ENCODE measurements at regions not wholly inside any gene's neighbourhood (a gene's known extent, or its start where the extent isn't known, plus 50 kb on each side); places are given as distances from the start of the nearest gene placed in this dataset.
A peak's percentile ranks its signal among the peaks of the same experiment; 100 is the strongest.

DNA sequence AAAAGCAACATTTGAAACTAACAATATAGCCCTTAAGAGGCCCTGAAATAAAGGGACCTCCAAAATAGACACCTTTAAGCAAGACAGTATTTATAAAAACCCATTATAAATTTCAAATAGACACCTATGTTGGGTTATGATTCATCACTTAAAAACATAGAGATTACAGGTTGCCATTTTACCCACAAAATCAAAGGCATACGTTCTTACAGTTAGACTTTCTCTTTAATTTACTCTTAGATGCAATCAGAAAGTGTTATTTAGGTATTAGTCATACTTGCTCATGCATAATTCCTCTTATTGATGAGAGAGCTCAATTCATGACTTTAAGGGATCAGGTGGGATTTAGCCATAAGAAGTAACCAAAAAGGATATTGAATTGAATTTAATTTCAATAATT is 51.5 kb upstream of the TMEM200A start:
- no peak overlapping the region for H3K4me3 ChIP-seq (ENCODE audit: low read depth, low read length)
- TF ChIP-seq, protein P1, sequence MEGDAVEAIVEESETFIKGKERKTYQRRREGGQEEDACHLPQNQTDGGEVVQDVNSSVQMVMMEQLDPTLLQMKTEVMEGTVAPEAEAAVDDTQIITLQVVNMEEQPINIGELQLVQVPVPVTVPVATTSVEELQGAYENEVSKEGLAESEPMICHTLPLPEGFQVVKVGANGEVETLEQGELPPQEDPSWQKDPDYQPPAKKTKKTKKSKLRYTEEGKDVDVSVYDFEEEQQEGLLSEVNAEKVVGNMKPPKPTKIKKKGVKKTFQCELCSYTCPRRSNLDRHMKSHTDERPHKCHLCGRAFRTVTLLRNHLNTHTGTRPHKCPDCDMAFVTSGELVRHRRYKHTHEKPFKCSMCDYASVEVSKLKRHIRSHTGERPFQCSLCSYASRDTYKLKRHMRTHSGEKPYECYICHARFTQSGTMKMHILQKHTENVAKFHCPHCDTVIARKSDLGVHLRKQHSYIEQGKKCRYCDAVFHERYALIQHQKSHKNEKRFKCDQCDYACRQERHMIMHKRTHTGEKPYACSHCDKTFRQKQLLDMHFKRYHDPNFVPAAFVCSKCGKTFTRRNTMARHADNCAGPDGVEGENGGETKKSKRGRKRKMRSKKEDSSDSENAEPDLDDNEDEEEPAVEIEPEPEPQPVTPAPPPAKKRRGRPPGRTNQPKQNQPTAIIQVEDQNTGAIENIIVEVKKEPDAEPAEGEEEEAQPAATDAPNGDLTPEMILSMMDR (IDR thresholded peaks at IDR 0.05; ENCODE audit: insufficient read depth, low read depth, low read length, missing control alignments) = no peak
- peak; percentile 21 for DNase-seq (ENCODE audit: low read depth)

DNA sequence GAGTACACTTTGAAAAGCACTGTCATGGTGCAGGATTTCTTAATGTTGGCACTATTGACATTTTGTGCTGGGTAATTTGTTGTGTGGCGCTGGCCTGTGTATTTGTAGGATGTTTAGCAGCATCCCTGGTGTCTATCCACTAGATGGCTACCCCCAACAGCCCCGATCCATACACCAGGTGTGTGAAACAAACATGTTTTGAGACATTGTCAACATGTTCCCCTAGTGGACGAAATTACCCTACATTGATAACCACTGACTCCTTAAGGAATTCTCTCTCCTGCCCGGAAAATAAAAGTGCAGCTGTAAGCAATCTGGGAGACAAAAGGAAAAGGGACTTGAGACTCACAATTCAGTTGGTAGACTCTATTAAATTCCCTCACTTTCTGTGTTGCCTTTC is 52.6 kb upstream of the TMEM200A start:
- DNase-seq (ENCODE audit: low read depth) = no peak
- TF ChIP-seq, protein P1 (IDR thresholded peaks at IDR 0.05; ENCODE audit: insufficient read depth, low read depth, low read length, missing control alignments) = no peak

DNA sequence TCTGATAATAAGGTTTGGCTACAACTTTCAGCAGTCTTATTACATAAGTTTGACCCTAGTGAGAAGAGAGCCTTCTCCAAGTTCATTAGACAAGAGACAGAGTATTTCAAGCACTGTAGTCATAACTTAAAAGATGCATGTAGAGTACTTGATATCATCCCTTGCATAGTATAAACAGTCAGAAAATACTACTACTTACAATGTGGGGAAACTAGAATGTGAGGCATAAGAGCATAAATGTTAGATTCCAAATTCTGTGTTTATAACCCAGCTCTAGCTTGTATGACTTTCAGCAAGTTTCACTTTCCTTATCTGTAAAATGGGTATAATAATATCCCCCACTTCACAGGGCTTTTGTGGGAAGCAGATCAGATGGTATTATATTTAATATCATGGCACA is 56.8 kb upstream of the TMEM200A start:
- TF ChIP-seq, protein P1 (IDR thresholded peaks at IDR 0.05; ENCODE audit: insufficient read depth, low read depth, low read length, missing control alignments) = no peak
- DNase-seq (ENCODE audit: low read depth) = no peak
- H3K4me3 ChIP-seq (ENCODE audit: low read depth, low read length) = no peak overlapping the region

More for the DNA sequence above, 52.6 kb upstream of the TMEM200A start:
- H3K4me3 ChIP-seq (ENCODE audit: low read depth, low read length) = no peak overlapping the region

DNA sequence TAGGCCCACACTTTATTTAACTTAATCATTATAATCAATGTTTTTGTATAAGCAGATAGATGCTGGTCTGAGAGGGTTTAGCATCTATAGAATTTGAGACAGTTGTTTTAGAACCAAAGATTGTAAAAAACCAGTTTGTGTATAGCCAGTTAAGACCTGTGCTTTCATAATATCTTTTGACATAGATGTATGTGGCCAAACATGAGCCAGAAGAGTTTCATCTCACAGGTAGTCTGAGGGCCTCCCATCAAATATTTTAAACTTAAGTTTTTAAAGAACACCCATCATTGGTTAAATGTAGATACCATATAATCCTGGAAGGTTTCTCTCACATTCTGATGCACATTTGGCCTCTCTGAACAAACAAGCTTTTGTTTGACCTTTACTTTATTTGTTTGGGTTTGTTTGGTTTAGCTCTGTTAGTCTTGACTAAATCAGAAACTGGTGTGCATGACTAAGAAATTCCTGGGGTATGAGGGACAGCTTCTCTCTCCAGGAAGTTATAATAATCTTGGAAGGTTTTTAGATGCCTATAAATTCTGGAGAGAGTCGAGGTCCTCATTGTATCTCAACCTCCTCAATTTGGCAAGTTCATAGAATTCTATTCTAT is 58.0 kb upstream of the TMEM200A start:
- H3K4me3 ChIP-seq (ENCODE audit: low read depth, low read length) = no peak overlapping the region
- no peak for DNase-seq (ENCODE audit: low read depth)
- TF ChIP-seq, protein P1 (IDR thresholded peaks at IDR 0.05; ENCODE audit: insufficient read depth, low read depth, low read length, missing control alignments) = no peak

DNA sequence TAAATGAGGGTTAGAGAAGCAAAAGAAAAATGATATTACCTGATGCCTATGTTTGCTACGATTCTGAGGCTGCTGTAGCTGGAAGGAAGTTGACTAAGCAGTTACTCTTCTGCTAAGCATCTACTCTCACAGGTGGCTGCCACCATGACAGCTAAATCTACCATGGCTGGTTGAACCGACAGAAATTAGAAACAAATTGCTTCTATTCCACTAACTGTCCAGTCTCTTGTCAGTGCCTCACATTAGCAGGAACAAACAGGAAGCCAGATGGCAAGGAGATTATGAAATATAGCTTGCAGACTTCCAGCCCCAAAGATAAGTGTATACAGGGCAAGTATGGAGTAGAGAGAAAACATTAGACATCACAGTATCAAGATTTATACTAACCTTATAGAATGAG is 59.4 kb upstream of the TMEM200A start:
- no peak overlapping the region for H3K4me3 ChIP-seq (ENCODE audit: low read depth, low read length)
- no peak for DNase-seq (ENCODE audit: low read depth)
- TF ChIP-seq, protein P1 (IDR thresholded peaks at IDR 0.05; ENCODE audit: insufficient read depth, low read depth, low read length, missing control alignments) = no peak

DNA sequence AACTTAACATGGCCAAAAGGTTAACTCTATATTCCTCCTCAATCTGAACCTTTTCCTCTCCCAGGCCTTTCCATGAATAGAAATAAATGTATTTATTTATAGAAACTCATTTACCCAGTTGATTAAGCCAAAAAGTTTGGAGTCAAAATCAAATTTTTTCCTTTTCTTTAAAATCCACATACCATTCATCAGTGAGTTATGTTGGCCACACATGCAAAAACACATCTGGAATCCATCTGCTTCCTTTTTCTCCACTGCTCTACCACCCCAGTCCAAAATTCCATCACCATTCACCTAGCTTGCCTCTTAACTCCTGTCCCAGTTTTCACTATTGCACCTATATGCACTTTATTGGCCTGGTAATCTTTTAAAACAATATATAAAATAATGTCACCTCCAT is 62.4 kb upstream of the TMEM200A start:
- no peak overlapping the region for H3K4me3 ChIP-seq (ENCODE audit: low read depth, low read length)
- TF ChIP-seq, protein P1 (IDR thresholded peaks at IDR 0.05; ENCODE audit: insufficient read depth, low read depth, low read length, missing control alignments) = no peak
- DNase-seq (ENCODE audit: low read depth) = no peak

DNA sequence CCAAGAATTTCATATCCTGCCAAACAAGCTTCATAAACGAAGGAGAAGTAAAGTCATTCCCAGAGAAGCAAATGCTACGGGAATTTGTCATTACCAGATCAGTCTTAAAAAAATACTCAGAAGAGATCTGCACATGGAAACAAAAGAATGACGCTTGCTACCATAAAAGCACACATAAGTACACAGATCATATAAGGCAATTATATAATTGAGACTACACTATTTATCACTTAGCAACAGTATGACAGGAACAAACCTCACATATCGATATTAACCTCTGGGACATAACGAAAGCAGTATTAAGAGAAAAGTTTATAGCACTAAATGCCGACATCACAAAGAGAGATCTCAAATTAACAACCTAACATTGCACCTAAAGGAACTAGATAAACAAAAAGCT is 67.6 kb upstream of the TMEM200A start:
- no peak for DNase-seq (ENCODE audit: low read depth)
- no peak overlapping the region for H3K4me3 ChIP-seq (ENCODE audit: low read depth, low read length)
- TF ChIP-seq, protein P1 (IDR thresholded peaks at IDR 0.05; ENCODE audit: insufficient read depth, low read depth, low read length, missing control alignments) = no peak
